LNCAP (cell line): ENCODE measurements at regions not wholly inside any gene's neighbourhood (a gene's known extent, or its start where the extent isn't known, plus 50 kb on each side); places are given as distances from the start of the nearest gene placed in this dataset.

Experiments used
- CTCF ChIP-seq: fragments of 450-650 bp; IDR thresholded peaks from 2 replicates; pipeline ENCODE4 v1.5.1; 2017; ENCODE audit warnings: mild to moderate bottlenecking

- TF ChIP-seq CTCF = no peak
These were observed 216.9 kb downstream of the TLE4 start for GRCh38 chr9:79788662-79789061.

DNA sequence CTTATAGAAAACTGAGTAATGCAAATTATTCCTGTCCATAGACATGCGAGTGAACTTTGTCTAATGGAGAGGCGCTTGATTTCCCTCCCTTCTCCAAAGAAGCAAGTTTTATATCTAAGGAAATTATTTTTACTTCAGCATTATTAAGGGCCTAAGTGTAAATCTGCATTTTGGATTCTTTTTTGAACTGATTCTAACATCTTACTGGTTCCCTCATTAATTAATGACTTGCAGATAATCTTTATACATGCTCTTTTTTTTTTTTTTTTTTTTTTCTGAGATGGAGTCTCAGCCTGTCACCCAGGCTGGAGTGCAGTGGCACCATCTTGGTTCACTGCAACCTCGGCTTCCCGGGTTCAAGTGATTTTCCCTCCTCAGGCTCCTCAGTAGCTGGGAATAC, 209.5 kb downstream of the TLE4 start:
- TF ChIP-seq CTCF = no peak

DNA sequence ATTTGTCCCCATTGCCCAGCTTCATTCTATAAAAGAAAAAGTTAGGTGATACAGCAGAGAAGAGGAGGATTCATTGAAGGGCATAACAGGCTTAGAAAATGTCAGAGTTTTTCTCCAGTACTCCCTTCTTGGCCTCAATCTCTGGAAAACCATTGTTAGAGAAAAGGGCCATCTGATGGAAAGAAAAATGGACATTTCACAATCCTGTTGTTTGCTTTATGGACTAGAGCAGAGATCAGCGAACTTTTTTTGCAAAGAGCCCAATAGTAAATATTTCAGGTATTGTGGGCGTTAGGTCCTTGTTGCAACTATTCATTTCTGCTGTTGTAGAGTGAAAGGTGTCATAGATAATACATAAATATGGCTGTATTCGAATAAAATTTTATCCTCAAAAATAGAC, 208.8 kb downstream of the TLE4 start:
- no peak for TF ChIP-seq CTCF

- TF ChIP-seq CTCF = no peak
These were observed 208.1 kb downstream of the TLE4 start for GRCh38 chr9:79779901-79780300.

DNA sequence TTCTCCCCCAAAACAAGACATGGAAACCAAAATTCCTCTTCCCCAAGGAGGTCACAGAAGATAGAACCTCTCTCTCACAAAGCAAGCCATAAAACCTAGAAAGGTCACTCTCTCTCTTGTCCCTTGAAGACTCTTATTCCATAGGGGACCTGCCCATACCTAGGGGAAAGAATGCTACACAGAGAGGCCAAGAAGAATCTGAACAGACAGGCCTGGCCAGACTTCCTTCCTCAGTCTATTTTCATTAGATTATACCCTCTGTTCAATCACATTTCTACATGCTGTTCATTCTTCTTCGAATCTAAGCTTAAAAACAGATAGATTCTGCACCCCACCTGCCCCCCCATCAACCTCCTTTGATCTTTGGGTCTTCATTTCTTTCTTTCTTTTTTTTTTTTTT, 206.8 kb downstream of the TLE4 start:
- TF ChIP-seq CTCF = no peak

DNA sequence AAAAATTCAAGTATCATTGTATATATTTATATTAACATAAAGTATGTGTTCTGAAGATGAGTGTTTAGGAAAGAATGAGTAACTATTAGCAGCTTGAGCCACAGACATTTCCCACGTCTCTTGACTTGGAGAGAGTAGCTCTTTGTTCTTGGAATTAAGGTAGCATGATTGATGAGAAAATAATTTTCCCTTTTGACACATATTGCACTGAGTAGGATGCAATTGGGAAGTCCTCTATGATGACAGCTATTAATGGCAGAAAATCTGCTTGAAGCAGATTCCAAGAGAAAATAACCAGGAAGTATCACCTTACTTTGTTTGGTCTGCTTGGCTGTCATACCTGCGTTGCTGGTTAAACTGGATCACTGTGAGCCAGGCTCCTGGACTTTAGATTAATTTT, 204.8 kb downstream of the TLE4 start:
- TF ChIP-seq CTCF = no peak
